ENCODE measurements at regions not wholly inside any gene's neighbourhood (a gene's known extent, or its start where the extent isn't known, plus 50 kb on each side); places are given as distances from the start of the nearest gene placed in this dataset.

GRCh38 chr4:106718548-106718947 is 317.6 kb downstream of the DKK2 start:
- FAIRE-seq = no peak
- Histone ChIP-seq H3K9me3 (no peaks in the 10 kb centered on the region), H3K36me3 (no peaks in the 10 kb centered on the region), H3K4me3 (no peak overlapping the region), H3K27me3 (no peaks in the 10 kb centered on the region), H3K27ac (no peak overlapping the region), H3K4me1 (no peaks in the 10 kb centered on the region)
- no peak for DNase-seq
- no peak for TF ChIP-seq CTCF (IDR thresholded peaks at IDR 0.05)
- no peak for ATAC-seq
- intact Hi-C loops (cut with DNase I) = no loop called here
- WGBS, 2 donors = 32 to 50% methylated on average over 1 of the region's 1 CpG

- TF ChIP-seq CTCF (IDR thresholded peaks at IDR 0.05) = no peak
- H3K36me3 ChIP-seq = no peaks in the 10 kb centered on the region
- ATAC-seq = no peak
- FAIRE-seq = no peak
- DNase-seq = no peak
- no peaks in the 10 kb centered on the region for H3K4me1 ChIP-seq
- H3K27ac ChIP-seq = no peak overlapping the region
- H3K4me3 ChIP-seq = no peak overlapping the region
- intact Hi-C loops (cut with DNase I) = no loop called here
- H3K27me3 ChIP-seq = no peaks in the 10 kb centered on the region
- WGBS, 2 donors = 65 to 70% methylated on average over 4 of the region's 4 CpGs
- no peaks in the 10 kb centered on the region for H3K9me3 ChIP-seq
Observed at GRCh38 chr4:106717091-106717490, 319.0 kb downstream of the DKK2 start.

GRCh38 chr4:106715825-106716224 is 320.3 kb downstream of the DKK2 start:
- intact Hi-C loops (cut with DNase I) = no loop called here
- Histone ChIP-seq H3K9me3 (no peaks in the 10 kb centered on the region), H3K4me1 (no peaks in the 10 kb centered on the region), H3K36me3 (no peaks in the 10 kb centered on the region), H3K27ac (no peak overlapping the region), H3K4me3 (no peak overlapping the region), H3K27me3 (no peaks in the 10 kb centered on the region)
- no peak for TF ChIP-seq CTCF (IDR thresholded peaks at IDR 0.05)
- DNase-seq (no peak), FAIRE-seq (no peak), ATAC-seq (no peak)

- Histone ChIP-seq H3K36me3 (no peaks in the 10 kb centered on the region), H3K4me1 (no peaks in the 10 kb centered on the region), H3K9me3 (no peaks in the 10 kb centered on the region), H3K27ac (no peak overlapping the region), H3K27me3 (no peaks in the 10 kb centered on the region), H3K4me3 (no peak overlapping the region)
- intact Hi-C loops (cut with DNase I) = no loop called here
- no peak for TF ChIP-seq CTCF (IDR thresholded peaks at IDR 0.05)
- ATAC-seq = peak in 1 of 4 donors; percentile 56
- no peak for FAIRE-seq
- no peak for DNase-seq
- 41 to 43% methylated on average over 5 of the region's 5 CpGs for WGBS, 2 donors
Observed at GRCh38 chr4:106708464-106708816, 327.7 kb downstream of the DKK2 start.

GRCh38 chr4:106707776-106708463 is 328.2 kb downstream of the DKK2 start:
- Histone ChIP-seq H3K36me3 (no peaks in the 10 kb centered on the region), H3K9me3 (no peaks in the 10 kb centered on the region), H3K27me3 (no peaks in the 10 kb centered on the region), H3K4me1 (no peaks in the 10 kb centered on the region), H3K4me3 (no peak overlapping the region), H3K27ac (no peak overlapping the region)
- FAIRE-seq = no peak
- TF ChIP-seq CTCF (IDR thresholded peaks at IDR 0.05) = no peak
- peak in 2 of 4 donors; percentile 18 to 62 for ATAC-seq
- no peak for DNase-seq
- WGBS, 2 donors = 50 to 73% methylated on average over 2 of the region's 2 CpGs
- intact Hi-C loops (cut with DNase I) = no loop called here

Measured in pancreas (tissue), 10 donors.